ENCODE measurements at regions not wholly inside any gene's neighbourhood (a gene's known extent, or its start where the extent isn't known, plus 50 kb on each side); places are given as distances from the start of the nearest gene placed in this dataset.

DNA sequence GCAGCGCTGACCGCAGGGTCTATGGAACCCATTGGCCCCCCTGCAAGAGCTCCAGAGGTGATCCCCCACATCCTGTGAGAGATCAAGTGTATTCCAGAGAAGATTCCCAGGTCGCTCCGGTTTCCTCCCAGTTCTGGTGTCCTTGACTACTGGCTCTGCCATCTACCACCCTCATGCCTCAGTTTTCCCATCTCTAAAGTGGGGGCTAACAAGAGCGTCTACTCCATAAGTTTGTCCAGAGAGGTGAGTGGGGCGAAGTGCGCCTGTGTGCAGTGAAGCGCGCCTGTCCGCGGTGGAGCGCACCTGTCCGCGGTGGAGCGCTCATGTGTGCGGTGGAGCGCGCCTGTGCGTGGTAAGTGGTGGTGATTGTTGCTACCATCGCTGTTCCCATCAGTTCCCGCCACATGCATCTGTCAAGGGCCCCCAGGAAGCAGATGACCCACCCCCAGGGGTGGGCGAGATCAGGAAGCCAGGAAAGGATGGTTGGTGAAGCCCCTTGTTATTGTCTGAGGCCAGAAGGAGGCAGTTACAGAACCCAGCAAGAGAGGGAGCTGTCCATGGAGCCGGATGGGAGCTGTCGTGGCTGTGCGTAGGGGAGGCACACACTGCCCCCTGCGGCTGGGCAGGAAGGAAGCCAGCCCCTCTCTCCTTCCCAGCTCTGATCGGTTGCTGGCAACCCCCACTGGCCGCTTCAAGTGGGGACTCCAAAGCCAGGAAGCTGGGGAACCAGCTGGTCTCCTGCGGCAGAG lies 73.2 kb upstream of the FGF3 start:
- Histone ChIP-seq H3K9me3 (ENCODE audit: low read depth, low read length, poor library complexity, severe bottlenecking) (no peaks in the 10 kb centered on the region), H3K4me1 (ENCODE audit: insufficient read depth, low read length, poor library complexity, severe bottlenecking) (no peaks in the 10 kb centered on the region), H3K27me3 (replicated peaks; ENCODE audit: insufficient read depth, low read depth, low read length, poor library complexity) (peaks cover 18% of the 10 kb centered on the region), H3K36me3 (ENCODE audit: insufficient read depth, low read length, poor library complexity, severe bottlenecking) (no peaks in the 10 kb centered on the region), H3K27ac (ENCODE audit: low read depth, low read length, poor library complexity, severe bottlenecking) (no peak overlapping the region), H3K4me3 (ENCODE audit: low read depth, low read length, poor library complexity, severe bottlenecking) (no peak overlapping the region)
- POLR2A ChIA-PET (ENCODE audit: low non-redundant PET) = no interaction called here
- intact Hi-C loops (cut with micrococcal nuclease; ENCODE audit: unreplicated experiment) = no loop called here
- CTCF ChIA-PET = interaction anchor here (1.0 to 1.2 kb wide), 2 partner anchors 9 to 176 kb away, joined by 3 to 6 read pairs; no protein-coding TSS in a partner anchor
- no TSS peak for BruUV-seq (replicated peaks)
- no peak for TF ChIP-seq EZH2 (IDR thresholded peaks at IDR 0.05; ENCODE audit: borderline replicate concordance, low read depth, low read length, poor library complexity, severe bottlenecking)
- TF ChIP-seq, protein P1, sequence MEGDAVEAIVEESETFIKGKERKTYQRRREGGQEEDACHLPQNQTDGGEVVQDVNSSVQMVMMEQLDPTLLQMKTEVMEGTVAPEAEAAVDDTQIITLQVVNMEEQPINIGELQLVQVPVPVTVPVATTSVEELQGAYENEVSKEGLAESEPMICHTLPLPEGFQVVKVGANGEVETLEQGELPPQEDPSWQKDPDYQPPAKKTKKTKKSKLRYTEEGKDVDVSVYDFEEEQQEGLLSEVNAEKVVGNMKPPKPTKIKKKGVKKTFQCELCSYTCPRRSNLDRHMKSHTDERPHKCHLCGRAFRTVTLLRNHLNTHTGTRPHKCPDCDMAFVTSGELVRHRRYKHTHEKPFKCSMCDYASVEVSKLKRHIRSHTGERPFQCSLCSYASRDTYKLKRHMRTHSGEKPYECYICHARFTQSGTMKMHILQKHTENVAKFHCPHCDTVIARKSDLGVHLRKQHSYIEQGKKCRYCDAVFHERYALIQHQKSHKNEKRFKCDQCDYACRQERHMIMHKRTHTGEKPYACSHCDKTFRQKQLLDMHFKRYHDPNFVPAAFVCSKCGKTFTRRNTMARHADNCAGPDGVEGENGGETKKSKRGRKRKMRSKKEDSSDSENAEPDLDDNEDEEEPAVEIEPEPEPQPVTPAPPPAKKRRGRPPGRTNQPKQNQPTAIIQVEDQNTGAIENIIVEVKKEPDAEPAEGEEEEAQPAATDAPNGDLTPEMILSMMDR (conservative IDR thresholded peaks at IDR 0.05; ENCODE audit: low read depth, low read length) = peak; percentile 55
- peak; percentile 55 for DNase-seq (ENCODE audit: low spot score)

DNA sequence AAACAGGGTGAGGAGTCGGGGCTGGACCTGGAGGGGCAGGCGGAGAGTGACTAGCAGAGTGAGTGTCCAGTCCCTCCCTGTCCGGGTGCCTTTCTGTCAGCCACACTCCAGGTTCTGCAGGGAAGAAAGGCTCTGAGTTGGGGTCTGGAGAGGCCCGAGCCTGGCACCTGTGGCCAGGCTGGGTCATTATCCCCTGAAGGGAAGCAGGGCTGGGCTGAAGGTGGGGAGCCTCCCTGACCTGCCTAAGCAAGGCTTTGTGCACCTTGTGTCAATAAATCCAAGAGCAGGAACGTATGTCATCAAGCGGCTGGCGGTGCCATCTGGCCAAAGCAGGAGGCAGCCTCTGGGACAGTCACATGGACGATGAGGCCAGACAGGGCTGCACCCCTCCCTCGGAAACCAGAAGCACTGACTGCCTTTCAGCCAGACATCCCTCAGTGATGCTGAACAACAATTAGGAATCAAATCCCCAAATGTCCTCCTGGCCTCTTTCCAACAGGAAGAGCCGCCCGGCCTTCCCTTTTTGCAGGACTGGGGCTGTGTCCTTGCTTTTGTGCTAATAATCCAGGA lies 73.9 kb upstream of the FGF3 start:
- no TSS peak for BruUV-seq (replicated peaks)
- no peaks in the 10 kb centered on the region for H3K36me3 ChIP-seq (ENCODE audit: insufficient read depth, low read length, poor library complexity, severe bottlenecking)
- DNase-seq (ENCODE audit: low spot score) = no peak
- intact Hi-C loops (cut with micrococcal nuclease; ENCODE audit: unreplicated experiment) = no loop called here
- TF ChIP-seq EZH2 (IDR thresholded peaks at IDR 0.05; ENCODE audit: borderline replicate concordance, low read depth, low read length, poor library complexity, severe bottlenecking) = no peak
- CTCF ChIA-PET = interaction anchor here (1.0 kb wide), 1 partner anchor 176 kb away, joined by 6 read pairs; no protein-coding TSS in a partner anchor
- no peak overlapping the region for H3K4me3 ChIP-seq (ENCODE audit: low read depth, low read length, poor library complexity, severe bottlenecking)
- H3K27ac ChIP-seq (ENCODE audit: low read depth, low read length, poor library complexity, severe bottlenecking) = no peak overlapping the region
- POLR2A ChIA-PET (ENCODE audit: low non-redundant PET) = no interaction called here
- no peaks in the 10 kb centered on the region for H3K4me1 ChIP-seq (ENCODE audit: insufficient read depth, low read length, poor library complexity, severe bottlenecking)
- H3K27me3 ChIP-seq (replicated peaks; ENCODE audit: insufficient read depth, low read depth, low read length, poor library complexity) = peaks cover 19% of the 10 kb centered on the region
- H3K9me3 ChIP-seq (ENCODE audit: low read depth, low read length, poor library complexity, severe bottlenecking) = no peaks in the 10 kb centered on the region

DNA sequence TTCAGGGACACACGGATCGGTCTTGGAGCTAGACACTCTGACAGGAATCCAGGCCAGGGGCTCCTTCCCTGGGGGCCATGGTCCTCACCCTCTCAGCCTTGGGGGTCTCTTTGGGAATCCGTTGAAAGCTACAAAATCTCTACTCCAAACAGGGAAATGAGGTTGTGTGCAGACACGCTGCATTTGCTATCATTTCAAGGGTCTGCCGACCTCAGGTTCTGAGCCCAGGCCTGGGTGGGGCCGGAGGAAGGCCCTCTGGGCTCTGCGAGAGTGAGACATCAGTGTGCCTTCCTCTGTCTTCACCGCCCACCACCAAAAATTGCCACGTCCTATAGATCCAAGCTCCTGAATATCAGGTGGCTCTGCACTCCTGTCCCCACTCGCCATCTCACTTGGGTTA lies 74.4 kb upstream of the FGF3 start:
- H3K4me3 ChIP-seq (ENCODE audit: low read depth, low read length, poor library complexity, severe bottlenecking) = no peak overlapping the region
- no peaks in the 10 kb centered on the region for H3K4me1 ChIP-seq (ENCODE audit: insufficient read depth, low read length, poor library complexity, severe bottlenecking)
- H3K9me3 ChIP-seq (ENCODE audit: low read depth, low read length, poor library complexity, severe bottlenecking) = no peaks in the 10 kb centered on the region
- DNase-seq (ENCODE audit: low spot score) = no peak
- POLR2A ChIA-PET (ENCODE audit: low non-redundant PET) = no interaction called here
- TF ChIP-seq, protein P1 (conservative IDR thresholded peaks at IDR 0.05; ENCODE audit: low read depth, low read length) = no peak
- TF ChIP-seq EZH2 (IDR thresholded peaks at IDR 0.05; ENCODE audit: borderline replicate concordance, low read depth, low read length, poor library complexity, severe bottlenecking) = no peak
- CTCF ChIA-PET = no interaction called here
- H3K36me3 ChIP-seq (ENCODE audit: insufficient read depth, low read length, poor library complexity, severe bottlenecking) = no peaks in the 10 kb centered on the region
- H3K27me3 ChIP-seq (replicated peaks; ENCODE audit: insufficient read depth, low read depth, low read length, poor library complexity) = peaks cover 19% of the 10 kb centered on the region
- H3K27ac ChIP-seq (ENCODE audit: low read depth, low read length, poor library complexity, severe bottlenecking) = no peak overlapping the region
- BruUV-seq (replicated peaks) = no TSS peak
- intact Hi-C loops (cut with micrococcal nuclease; ENCODE audit: unreplicated experiment) = no loop called here

Data from A673 (cell line).